ENCODE measurements at regions not wholly inside any gene's neighbourhood (a gene's known extent, or its start where the extent isn't known, plus 50 kb on each side); places are given as distances from the start of the nearest gene placed in this dataset.
"Not testable (repeated sequence)": the region's sequence is repeated elsewhere in the genome, so short reads cannot be mapped to it uniquely, and the experiment has no call there.

GRCh38 chr22:35475545-35475944 is 65.1 kb upstream of the RASD2 start:
- no peak for DNase-seq

DNA sequence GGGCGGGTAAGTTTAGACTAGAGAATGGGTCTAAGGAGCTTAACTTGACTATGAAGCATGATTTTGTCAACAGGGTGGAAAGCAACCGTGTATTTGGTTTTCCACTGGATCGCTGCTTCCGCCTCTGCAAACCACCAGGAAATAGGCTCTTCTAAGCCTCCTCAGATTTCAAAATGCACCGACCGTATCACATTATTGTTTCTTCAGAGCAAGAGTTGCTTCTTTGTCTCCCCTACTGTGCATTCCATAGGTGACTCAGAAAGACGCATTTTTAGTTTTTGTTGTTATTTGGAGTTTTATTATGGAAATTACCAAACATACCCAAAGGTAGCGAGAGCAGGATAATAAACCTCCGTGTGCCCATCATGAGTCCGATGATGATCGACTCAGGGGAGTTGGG is 64.3 kb upstream of the RASD2 start:
- no peak for DNase-seq

DNA sequence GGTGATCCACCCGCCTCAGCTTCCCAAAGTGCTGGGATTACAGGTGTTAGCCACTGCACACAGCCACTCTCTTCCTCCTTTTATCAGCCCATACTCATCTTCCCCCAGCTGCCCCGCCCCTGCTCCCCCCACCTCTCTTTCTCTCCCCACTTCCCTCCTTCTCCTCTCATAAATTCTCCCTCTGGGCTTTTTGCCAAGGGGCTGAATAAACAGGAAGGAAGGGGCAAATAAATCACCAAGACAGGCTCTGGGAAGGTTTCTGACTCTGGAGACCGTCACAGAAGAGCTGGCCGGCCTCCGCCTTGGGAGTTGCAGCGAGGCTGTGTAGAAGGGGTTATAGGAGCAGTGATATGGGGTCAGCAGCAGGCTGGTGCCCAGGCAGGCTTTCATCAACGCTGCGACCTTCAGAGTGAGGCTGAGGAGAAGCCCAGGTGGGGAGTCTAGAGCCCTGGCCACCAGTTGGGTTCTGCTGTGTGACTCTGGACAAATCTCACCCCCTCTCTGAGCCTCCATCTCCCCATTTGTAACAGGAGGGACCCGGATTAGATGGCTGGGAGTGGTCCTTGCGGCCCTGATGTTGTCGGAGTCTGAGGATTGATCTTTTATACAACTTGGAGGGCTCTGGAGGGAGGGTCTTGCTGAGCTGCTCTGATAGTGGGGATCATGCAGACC is 62.6 kb upstream of the RASD2 start:
- peak in 1 of 2 donors; percentile 38 for DNase-seq

DNA sequence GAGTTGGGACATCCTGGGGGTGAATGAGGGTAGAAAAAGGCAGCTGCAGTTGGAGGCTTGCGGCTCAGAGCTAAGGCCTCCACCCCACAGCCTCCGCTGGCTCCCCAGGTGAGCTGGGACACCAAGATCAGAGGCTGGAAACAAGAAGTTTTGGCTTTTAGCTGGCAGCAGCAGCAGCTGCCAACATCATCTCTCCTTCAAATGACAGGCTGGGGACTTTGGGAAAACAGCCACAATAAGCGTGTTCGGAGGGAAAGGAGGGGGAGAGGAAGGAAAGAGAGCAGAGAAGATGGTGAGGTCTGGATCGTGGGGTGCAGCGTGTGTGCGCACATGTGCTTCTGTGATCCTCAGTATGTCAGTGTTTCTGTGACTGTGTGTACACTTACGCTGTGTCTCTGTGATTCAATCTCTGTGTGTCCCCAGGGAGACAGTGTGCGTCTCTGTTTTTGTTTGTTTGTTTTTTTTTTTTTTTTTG is 62.0 kb upstream of the RASD2 start:
- DNase-seq, result no peak

DNA sequence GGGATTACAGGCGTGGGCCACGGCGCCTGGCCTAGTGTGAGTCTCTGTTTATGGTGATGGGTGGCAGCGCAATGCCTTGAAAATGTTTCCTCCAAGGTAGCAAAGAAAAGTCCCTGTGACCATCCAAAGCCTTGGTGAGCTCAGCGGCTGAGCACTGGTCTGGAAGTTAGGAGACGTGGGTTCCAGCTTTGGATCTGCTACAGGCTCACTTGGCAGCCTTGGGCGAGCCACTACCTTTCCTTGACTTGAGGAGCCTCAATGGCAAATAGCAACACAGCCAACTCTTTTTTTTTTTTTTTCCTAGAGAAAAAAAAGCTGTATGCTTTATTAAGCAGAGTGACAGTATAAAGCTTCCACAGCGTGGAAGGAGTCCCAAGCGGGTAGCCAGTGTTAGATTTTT is 61.3 kb upstream of the RASD2 start:
- DNase-seq, result no peak

DNA sequence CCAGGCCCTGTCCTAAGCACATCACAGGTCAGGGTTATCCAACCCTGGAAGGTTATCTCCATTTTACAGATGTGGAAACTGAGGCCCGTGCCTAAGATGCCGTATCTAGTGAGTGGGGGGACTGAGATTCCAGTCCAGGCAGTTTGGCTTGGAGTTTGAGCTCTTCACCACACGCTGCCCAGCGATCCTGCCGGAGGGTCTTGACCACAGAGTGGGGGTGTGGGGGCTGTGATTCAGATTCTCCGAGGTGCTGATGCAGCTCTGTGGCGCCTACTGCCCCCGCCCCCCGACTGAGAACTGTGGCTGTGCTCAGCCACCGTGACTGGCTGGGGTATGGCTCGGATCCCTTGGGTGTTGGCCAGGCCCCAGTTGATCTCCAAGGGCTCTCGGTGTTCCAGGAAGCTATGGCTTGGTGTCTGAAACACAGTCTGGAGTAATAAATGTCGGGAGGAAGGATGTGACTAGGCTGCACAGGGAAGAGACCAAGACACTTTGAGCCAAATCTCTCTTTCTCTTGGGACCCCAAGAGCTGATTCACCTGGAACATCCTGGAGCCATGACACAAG is 60.6 kb upstream of the RASD2 start:
- no peak for DNase-seq

DNA sequence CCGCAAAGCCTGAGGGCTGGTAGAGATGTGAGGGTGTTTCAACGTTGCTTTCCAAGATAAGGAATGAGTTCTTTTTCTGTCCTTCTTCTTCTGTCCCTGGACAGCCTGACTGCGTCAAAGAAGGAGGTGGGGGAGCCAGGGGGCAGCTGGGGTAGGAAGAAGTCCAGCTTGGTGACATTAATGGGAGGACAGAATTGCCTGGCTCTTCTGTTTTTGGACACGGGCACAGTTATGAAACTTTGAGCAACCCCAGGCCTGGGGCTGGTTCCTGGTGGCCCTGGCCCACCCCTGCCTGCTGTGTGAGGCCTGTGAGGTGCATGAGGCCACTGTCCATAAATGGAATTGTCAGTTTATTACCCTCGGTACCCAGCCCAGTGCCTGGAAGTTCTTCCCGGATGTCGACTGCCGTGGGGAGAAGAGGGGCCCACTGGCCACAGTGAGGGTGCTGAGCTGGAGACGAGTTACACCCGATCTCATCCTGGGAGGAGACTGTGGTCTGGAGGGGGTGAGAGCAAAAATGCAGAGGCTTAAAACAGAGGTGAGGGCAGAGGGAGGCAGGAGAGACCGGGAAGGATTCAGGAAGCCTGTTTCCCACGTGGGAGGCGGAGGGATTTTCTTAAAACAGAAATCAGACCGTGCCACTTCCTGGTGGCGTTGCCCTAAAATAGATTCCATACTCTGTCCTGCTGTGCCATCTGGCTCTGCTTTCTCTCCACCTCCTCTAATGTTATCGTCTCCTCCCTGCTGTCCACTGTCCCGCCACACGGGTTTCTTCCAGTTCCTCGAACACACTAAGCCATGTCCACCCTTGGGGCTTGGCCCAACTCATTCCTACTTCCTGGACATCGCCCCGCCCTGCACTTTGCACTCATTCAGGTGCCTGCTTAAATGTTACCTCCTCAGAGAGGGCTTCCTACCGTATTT is 59.7 kb upstream of the RASD2 start:
- peak in 1 of 2 donors; percentile 12 for DNase-seq

- DNase-seq, result no peak
Measured at GRCh38 chr22:35482311-35482710, 58.3 kb upstream of the RASD2 start.

- DNase-seq, result no peak
Measured at GRCh38 chr22:35482974-35483373, 57.7 kb upstream of the RASD2 start.

GRCh38 chr22:35483730-35484129 is 56.9 kb upstream of the RASD2 start:
- no peak for DNase-seq

DNA sequence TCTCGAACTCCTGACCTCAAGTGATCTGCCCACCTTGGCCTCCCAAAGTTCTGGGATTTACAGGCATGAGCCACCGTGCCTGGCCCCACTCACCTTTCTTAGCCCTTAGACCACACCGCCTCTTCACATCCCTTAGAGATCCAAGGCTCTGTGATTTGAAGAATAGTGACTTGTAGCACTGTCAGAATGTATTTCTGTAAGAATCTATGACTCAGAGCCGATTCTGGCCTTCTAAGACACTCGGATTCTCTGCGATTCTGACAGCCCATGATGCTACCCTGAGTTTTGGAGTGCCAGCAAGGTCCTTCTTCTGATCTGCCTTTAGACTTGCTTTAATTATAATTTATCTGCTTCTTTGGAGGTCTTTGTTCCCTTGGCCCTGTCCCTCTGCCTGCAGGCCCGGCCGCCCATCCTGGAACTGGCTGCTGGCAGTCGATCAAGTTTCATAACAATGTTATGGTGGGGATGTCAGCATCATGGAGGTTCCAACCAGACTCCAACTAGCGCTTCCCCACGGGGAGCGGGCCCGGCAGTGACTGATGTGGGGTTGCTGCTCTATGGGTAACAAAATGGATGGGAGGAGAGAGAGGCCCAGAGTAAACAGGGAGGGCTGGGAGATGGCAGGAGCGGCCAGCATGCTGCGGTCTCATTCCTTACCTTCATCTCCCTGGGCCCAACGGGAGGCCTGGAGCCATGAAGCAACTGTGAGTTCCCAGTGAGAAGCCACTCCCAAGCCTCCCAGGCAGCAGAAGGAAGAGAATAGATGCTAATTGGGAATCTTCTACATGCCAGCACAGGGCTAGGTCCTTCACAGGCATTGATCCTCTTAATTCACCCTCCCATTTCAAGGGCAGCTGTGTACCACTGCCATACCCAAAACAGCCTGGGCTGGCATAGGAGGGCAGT is 55.7 kb upstream of the RASD2 start:
- DNase-seq, result no peak

DNA sequence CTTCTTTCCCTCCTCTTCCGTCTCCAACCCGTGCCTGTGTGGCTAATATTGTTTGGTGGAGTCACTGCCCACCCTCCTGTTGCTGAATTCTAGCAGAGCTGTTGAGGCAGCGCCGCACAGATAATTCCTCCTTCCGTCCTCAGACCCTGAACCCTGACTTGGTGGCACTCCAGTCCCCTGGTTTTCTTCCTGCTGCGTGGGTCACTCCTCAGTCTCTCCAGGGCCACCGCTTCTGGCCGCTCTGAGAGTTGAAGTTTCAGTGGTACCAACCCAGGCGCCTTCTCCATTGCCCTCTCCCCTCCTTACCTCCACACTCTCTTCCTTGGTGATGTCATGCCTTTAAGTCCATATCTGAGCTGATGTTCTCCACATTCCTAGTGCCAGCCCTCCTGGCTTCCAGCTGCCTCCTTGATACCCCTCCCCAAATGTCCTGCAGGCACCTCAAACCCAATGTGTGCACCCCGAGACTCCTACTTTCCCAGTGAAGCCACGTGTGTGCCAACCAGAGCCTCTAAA is 54.5 kb upstream of the RASD2 start:
- DNase-seq, result no peak

DNA sequence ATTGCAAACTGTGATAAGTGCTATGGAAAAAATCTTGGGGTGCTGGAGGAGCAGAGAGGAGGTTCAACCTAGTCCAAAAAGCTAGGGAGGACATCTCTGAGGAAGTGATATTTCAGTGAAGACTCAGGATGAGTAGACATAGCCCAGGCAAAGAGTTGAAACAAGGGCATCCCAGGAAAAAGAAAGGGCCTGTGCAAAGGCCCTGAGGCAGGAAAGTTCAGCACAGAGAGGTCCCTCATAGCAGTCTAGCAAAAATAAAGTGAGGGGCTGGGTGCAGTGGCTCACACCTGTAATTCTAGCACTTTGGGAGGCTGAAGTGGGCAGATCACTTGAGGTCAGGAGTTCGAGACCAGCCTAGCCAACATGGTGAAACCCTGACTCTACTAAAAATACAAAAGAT is 53.0 kb upstream of the RASD2 start:
- not testable (repeated sequence) for DNase-seq

DNA sequence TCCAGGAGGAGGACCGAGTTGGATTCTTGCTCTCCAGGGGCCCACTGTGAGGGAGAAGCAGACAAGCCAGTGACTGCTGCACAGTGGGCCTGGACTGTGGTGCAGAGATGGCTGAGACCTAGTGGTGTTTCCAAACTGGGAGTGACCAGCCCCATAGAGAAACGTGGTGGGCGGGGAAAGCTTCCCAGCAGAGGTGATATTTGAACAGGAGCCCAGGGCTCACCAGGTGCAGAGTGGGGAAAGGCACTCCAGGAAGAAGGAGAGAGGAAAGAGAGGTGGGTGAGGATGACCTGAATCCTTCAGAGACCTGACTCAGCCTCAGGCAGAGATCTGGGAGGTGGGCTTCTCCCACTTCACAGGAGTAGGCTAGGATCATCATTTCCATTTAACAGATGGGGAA is 52.1 kb upstream of the RASD2 start:
- no peak for DNase-seq

DNA sequence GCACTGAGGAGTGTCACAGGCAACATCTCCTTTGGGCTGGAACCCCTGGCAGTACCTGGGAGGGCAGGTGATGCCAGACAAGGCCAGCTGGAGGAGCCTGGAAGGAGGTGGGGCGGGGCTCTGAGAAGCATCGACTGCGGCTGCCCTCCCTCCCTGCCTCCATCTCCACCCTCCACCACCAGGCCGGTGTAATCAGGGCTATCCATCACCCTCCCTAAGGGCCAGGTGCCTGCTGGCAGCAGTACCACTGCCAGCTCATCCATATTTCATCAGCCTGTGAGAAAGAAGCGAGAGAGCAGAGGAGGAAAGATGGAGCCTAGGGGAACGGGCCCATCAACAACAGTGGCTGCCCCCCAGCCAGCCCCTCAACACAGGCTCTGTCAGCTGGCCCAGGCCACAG is 51.4 kb upstream of the RASD2 start:
- no peak for DNase-seq

Measured in inflammatory macrophage treated with lipopolysaccharide for 1 hour (primary cell).